Epidermal melanocyte (primary cell): ENCODE measurements at regions not wholly inside any gene's neighbourhood (a gene's known extent, or its start where the extent isn't known, plus 50 kb on each side); places are given as distances from the start of the nearest gene placed in this dataset.

ENCODE experiments used
- DNase-seq: peaks from one replicate; pipeline ENCODE4 v3.0.0; 2011; ENCODE audit warnings: low spot score; ENCODE audit not compliant: insufficient read length

- no peak for DNase-seq
Observed at GRCh38 chr18:67896451-67896850, 379.9 kb upstream of the DSEL start.

GRCh38 chr18:67893916-67894315 lies 377.4 kb upstream of the DSEL start:
- no peak for DNase-seq

GRCh38 chr18:67876871-67877270 lies 360.4 kb upstream of the DSEL start:
- no peak for DNase-seq

- no peak for DNase-seq
Observed at GRCh38 chr18:67875944-67876343, 359.4 kb upstream of the DSEL start.

- no peak for DNase-seq
Observed at GRCh38 chr18:67875060-67875459, 358.5 kb upstream of the DSEL start.

GRCh38 chr18:67865400-67865799 lies 348.9 kb upstream of the DSEL start:
- DNase-seq = no peak

GRCh38 chr18:67864677-67865340 lies 348.3 kb upstream of the DSEL start:
- no peak for DNase-seq

GRCh38 chr18:67862069-67862468 lies 345.5 kb upstream of the DSEL start:
- DNase-seq = no peak

- no peak for DNase-seq
Observed at GRCh38 chr18:67854340-67854739, 337.8 kb upstream of the DSEL start.

GRCh38 chr18:67846422-67847098 lies 330.0 kb upstream of the DSEL start:
- no peak for DNase-seq

- DNase-seq = no peak
Observed at GRCh38 chr18:67845035-67845434, 328.5 kb upstream of the DSEL start.

- no peak for DNase-seq
Observed at GRCh38 chr18:67840379-67840778, 323.9 kb upstream of the DSEL start.

- no peak for DNase-seq
Observed at GRCh38 chr18:67818432-67818831, 301.9 kb upstream of the DSEL start.

- no peak for DNase-seq
Observed at GRCh38 chr18:67815280-67815679, 298.8 kb upstream of the DSEL start.

GRCh38 chr18:67813380-67814028 lies 297.0 kb upstream of the DSEL start:
- DNase-seq = no peak

GRCh38 chr18:67805261-67805660 lies 288.7 kb upstream of the DSEL start:
- no peak for DNase-seq

- DNase-seq = no peak
Observed at GRCh38 chr18:67794521-67794920, 278.0 kb upstream of the DSEL start.

GRCh38 chr18:67790527-67790926 lies 274.0 kb upstream of the DSEL start:
- DNase-seq = no peak

- DNase-seq = no peak
Observed at GRCh38 chr18:67789165-67789545, 272.6 kb upstream of the DSEL start.

GRCh38 chr18:67788310-67789164 lies 272.0 kb upstream of the DSEL start:
- DNase-seq = no peak

- no peak for DNase-seq
Observed at GRCh38 chr18:67783196-67783946, 266.9 kb upstream of the DSEL start.
